IMR-90 (cell line): ENCODE measurements at regions not wholly inside any gene's neighbourhood (a gene's known extent, or its start where the extent isn't known, plus 50 kb on each side); places are given as distances from the start of the nearest gene placed in this dataset.

ENCODE experiments used
- ATAC-seq: fragments of 200-7000 bp; cut with Tn5 transposase; 2 replicates; pipeline ENCODE4 v1.9.1; 2020; ENCODE audit warnings: low read depth, mild to moderate bottlenecking, moderate library complexity
- BruUV-seq: library from RNA; stranded (reverse); fragments of 400-500 nt; replicated peaks from 2 replicates; lab custom pipeline; 2021; lab: Mats Ljungman, UMichigan
- CTCF ChIA-PET: fragments of 300-600 bp; formaldehyde crosslinking; extraction: SDS; loops from one replicate; lab custom pipeline; 2021; ENCODE audit warnings: antibody characterized with exemption; lab: Yijun Ruan, JAX
- POLR2A ChIA-PET: fragments of 300-600 bp; sonication (Branson Sonifier 250); formaldehyde crosslinking; loops from one replicate; lab custom pipeline; 2022; ENCODE audit warnings: antibody characterized with exemption; ENCODE audit not compliant: unreplicated experiment; lab: Charles Lee
- DNase-seq: peaks from one replicate; pipeline ENCODE4 v3.0.0; 2013
- H2AFZ ChIP-seq: replicated peaks from 2 replicates; pipeline ENCODE3; 2013; ENCODE audit warnings: low read length, mild to moderate bottlenecking; ENCODE audit not compliant: poor library complexity
- H2AK5ac ChIP-seq: 2 replicates; pipeline ENCODE4 v1.6.1; 2013; ENCODE audit warnings: low read depth, low read length, inconsistent platforms
- H2AK9ac ChIP-seq: replicated peaks from 2 replicates; pipeline ENCODE3; 2013; ENCODE audit warnings: mild to moderate bottlenecking, low read depth, low read length, moderate library complexity; ENCODE audit not compliant: poor library complexity
- H2BK120ac ChIP-seq: 2 replicates; pipeline ENCODE4 v1.6.1; 2013; ENCODE audit warnings: low read depth, low read length, inconsistent platforms
- H2BK15ac ChIP-seq: 3 replicates; pipeline ENCODE4 v1.6.1; 2013; ENCODE audit warnings: low read depth, low read length, inconsistent platforms
- H2BK20ac ChIP-seq: 2 replicates; pipeline ENCODE4 v1.6.1; 2013; ENCODE audit warnings: low read depth, mild to moderate bottlenecking, inconsistent platforms, low read length, moderate library complexity
- H2BK5ac ChIP-seq: 2 replicates; pipeline ENCODE4 v1.6.1; 2013; ENCODE audit warnings: mild to moderate bottlenecking, low read depth, low read length, inconsistent platforms; ENCODE audit not compliant: poor library complexity, severe bottlenecking
- H3K14ac ChIP-seq: replicated peaks from 2 replicates; pipeline ENCODE4 v1.6.1; 2013; ENCODE audit warnings: low read depth, low read length, inconsistent platforms
- H3K18ac ChIP-seq: 2 replicates; pipeline ENCODE4 v1.6.1; 2013; ENCODE audit warnings: low read depth, low read length, control low read depth
- H3K23ac ChIP-seq: 2 replicates; pipeline ENCODE4 v1.6.1; 2013; ENCODE audit warnings: low read depth, low read length, inconsistent platforms
- H3K27ac ChIP-seq: 2 replicates; pipeline ENCODE4 v1.5.1; 2013; ENCODE audit warnings: mild to moderate bottlenecking, control low read depth, low read length; ENCODE audit not compliant: insufficient read depth
- H3K27me3 ChIP-seq: 2 replicates; pipeline ENCODE4 v1.6.1; 2013; ENCODE audit warnings: low read length; ENCODE audit not compliant: control insufficient read depth, insufficient read depth
- H3K36me3 ChIP-seq: 2 replicates; pipeline ENCODE4 v1.6.1; 2013; ENCODE audit warnings: low read length, mixed read lengths; ENCODE audit not compliant: control insufficient read depth, insufficient read depth
- H3K4ac ChIP-seq: 2 replicates; pipeline ENCODE4 v1.6.1; 2013; ENCODE audit warnings: low read depth, low read length, inconsistent platforms
- H3K4me1 ChIP-seq: 2 replicates; pipeline ENCODE4 v1.6.1; 2013; ENCODE audit warnings: low read length, mixed read lengths; ENCODE audit not compliant: control insufficient read depth, insufficient read depth
- H3K4me2 ChIP-seq: 2 replicates; pipeline ENCODE4 v1.6.1; 2013; ENCODE audit warnings: low read depth, mild to moderate bottlenecking, control low read depth, low read length, moderate library complexity
- H3K4me3 ChIP-seq: 2 replicates; pipeline ENCODE4 v1.5.1; 2013; ENCODE audit warnings: low read depth, mild to moderate bottlenecking, control low read depth, low read length, moderate library complexity; ENCODE audit not compliant: insufficient read depth
- H3K56ac ChIP-seq: 2 replicates; pipeline ENCODE4 v1.6.1; 2013; ENCODE audit warnings: low read length, inconsistent platforms; ENCODE audit not compliant: insufficient read depth; ENCODE audit errors: extremely low read depth
- H3K79me1 ChIP-seq, 2 experiments: 2 replicates each; pipeline ENCODE4 v1.6.1; 2013; ENCODE audit warnings: low read length in 2 of 2, inconsistent platforms in 1 of 2, low read depth in 1 of 2
- H3K9ac ChIP-seq: 2 replicates; pipeline ENCODE4 v1.6.1; 2013; ENCODE audit warnings: low read depth, low read length, control low read depth
- H3K9me1 ChIP-seq: 2 replicates; pipeline ENCODE4 v1.6.1; 2013; ENCODE audit warnings: low read length, inconsistent platforms; ENCODE audit not compliant: insufficient read depth
- H3K9me3 ChIP-seq: 2 replicates; pipeline ENCODE4 v1.6.1; 2013; ENCODE audit warnings: low read length; ENCODE audit not compliant: control insufficient read depth, insufficient read depth
- H4K20me1 ChIP-seq: 2 replicates; pipeline ENCODE4 v1.6.1; 2013; ENCODE audit warnings: low read length, inconsistent platforms; ENCODE audit not compliant: insufficient read depth
- H4K5ac ChIP-seq: 2 replicates; pipeline ENCODE4 v1.6.1; 2013; ENCODE audit warnings: mild to moderate bottlenecking, low read depth, low read length, control low read depth
- H4K8ac ChIP-seq, 2 experiments: 2 replicates each; pipeline ENCODE4 v1.6.1; 2013; ENCODE audit warnings: low read depth in 2 of 2, low read length in 2 of 2, control low read depth in 1 of 2, inconsistent platforms in 1 of 2
- H4K91ac ChIP-seq: 2 replicates; pipeline ENCODE4 v1.6.1; 2013; ENCODE audit warnings: low read depth, low read length, inconsistent platforms; ENCODE audit not compliant: insufficient read depth
- NFE2L2 ChIP-seq: fragments of 150-350 bp; IDR thresholded peaks from 2 replicates; pipeline ENCODE4 v1.6.1; 2016; ENCODE audit warnings: low read depth, mild to moderate bottlenecking, low read length
- WGBS, 2 experiments: methylation state at CpG; one replicate each; pipeline versions ENCODE4 v1.1.5 to v1.1.7; 2013; ENCODE audit warnings: missing lambda C conversion rate in 2 of 2; ENCODE audit not compliant: insufficient read length in 1 of 2; ENCODE audit errors: extremely low coverage in 2 of 2; 5-methylcytosine and 5-hydroxymethylcytosine counted together
- dilution Hi-C: fragments of 300-500 bp; cut with HindIII; formaldehyde crosslinking; loops from one replicate; pipeline ENCODE4 v1.14.3; 2018; ENCODE audit warnings: low sequenced_read_pairs; ENCODE audit not compliant: unreplicated experiment
- in situ Hi-C: fragments of 300-500 bp; cut with MboI; formaldehyde crosslinking; loops from 3 replicates; pipeline ENCODE4 v1.14.3; 2019; ENCODE audit warnings: low sequenced_read_pairs, inconsistent platforms, mixed read lengths
- intact Hi-C: fragments of 100-400 bp; cut with micrococcal nuclease; formaldehyde crosslinking; loops from 2 replicates; pipeline ENCODE4 v1.10.0; 2022
- TF ChIP-seq, protein P1 (sequence below): fragments of 150-350 bp; IDR thresholded peaks from 2 replicates; pipeline ENCODE4 v1.6.1; 2016; ENCODE audit warnings: low read depth, mild to moderate bottlenecking, low read length, moderate library complexity, borderline replicate concordance

DNA sequence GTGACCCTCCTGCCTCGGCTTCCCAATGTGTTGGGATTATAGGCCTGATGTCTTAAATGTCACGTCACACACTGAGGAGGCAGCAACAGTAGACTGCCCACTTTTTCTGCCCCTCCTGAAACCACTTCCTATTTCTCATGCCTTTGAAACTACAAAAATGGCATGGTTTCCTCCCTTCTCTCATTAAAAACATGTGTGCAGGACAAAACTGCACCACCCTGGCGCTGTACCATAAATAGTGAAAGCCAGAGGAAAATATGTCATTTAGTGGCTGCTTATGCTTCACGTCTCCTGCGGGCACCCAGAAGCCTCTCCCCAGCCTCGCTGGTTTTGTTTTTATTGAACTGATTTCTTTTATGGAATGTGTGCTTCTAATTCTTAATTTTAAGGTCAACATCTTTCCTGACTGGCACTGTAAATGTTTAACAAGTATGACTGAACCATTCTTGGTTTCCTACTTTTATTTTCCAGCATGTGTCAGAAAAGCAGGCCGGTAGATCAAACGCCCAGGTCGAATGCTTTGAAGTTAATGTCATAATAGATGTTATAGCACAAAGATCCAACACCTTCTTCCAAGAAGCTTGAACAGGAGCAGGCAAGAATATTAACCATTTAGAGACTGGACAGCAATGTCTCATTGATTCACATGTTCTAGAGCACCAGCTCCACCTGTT, 59.6 kb upstream of the C1orf87 start:
- dilution Hi-C loops, result no loop called here
- peak overlapping the region; percentile 35; the same call in 1 of the 2 replicates for H3K56ac ChIP-seq
- intact Hi-C loops, result loop anchor here (2.0 kb wide), 1 partner anchor 64 kb away; no protein-coding TSS in a partner anchor
- H3K4me3 ChIP-seq, result no peak overlapping the region
- H3K27ac ChIP-seq, result no peak overlapping the region
- no peak overlapping the region for H4K8ac ChIP-seq
- no peak overlapping the region; the same call in 1 of the 2 replicates for H2BK20ac ChIP-seq
- no peaks in the 10 kb centered on the region for H3K27me3 ChIP-seq
- H3K4ac ChIP-seq, result no peak overlapping the region
- H2BK15ac ChIP-seq, result no peak overlapping the region
- H3K9me3 ChIP-seq, result no peaks in the 10 kb centered on the region
- no peaks in the 10 kb centered on the region for H3K79me1 ChIP-seq
- DNase-seq, result peak; percentile 50
- H3K4me2 ChIP-seq, result no peak overlapping the region
- no peak overlapping the region for H3K18ac ChIP-seq
- in situ Hi-C loops, result no loop called here
- TF ChIP-seq, protein P1, sequence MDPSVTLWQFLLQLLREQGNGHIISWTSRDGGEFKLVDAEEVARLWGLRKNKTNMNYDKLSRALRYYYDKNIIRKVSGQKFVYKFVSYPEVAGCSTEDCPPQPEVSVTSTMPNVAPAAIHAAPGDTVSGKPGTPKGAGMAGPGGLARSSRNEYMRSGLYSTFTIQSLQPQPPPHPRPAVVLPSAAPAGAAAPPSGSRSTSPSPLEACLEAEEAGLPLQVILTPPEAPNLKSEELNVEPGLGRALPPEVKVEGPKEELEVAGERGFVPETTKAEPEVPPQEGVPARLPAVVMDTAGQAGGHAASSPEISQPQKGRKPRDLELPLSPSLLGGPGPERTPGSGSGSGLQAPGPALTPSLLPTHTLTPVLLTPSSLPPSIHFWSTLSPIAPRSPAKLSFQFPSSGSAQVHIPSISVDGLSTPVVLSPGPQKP, result no peak
- TF ChIP-seq NFE2L2, result no peak
- H3K36me3 ChIP-seq, result no peaks in the 10 kb centered on the region
- WGBS, 2 experiments, result no CpG with 5 or more reads among the region's 9 CpGs
- no peak overlapping the region for H3K23ac ChIP-seq
- H4K20me1 ChIP-seq, result no peaks in the 10 kb centered on the region
- H2AK5ac ChIP-seq, result no peak overlapping the region
- ATAC-seq, result no peak; the same call in 1 of the 2 replicates
- H4K91ac ChIP-seq, result no peak overlapping the region
- H2AK9ac ChIP-seq, result no peak overlapping the region
- H3K9me1 ChIP-seq, result no peaks in the 10 kb centered on the region
- H3K14ac ChIP-seq, result no peak overlapping the region
- H4K5ac ChIP-seq, result no peak overlapping the region
- H3K9ac ChIP-seq, result no peak overlapping the region
- no peak overlapping the region for H2AFZ ChIP-seq
- no peak overlapping the region for H2BK5ac ChIP-seq
- CTCF ChIA-PET, result interaction anchor here (0.6 to 1.1 kb wide), 2 partner anchors 13 to 138 kb away, joined by 3 read pairs; no protein-coding TSS in a partner anchor
- H2BK120ac ChIP-seq, result peak overlapping the region; percentile 34; the same call in 1 of the 2 replicates
- POLR2A ChIA-PET, result no interaction called here
- BruUV-seq, result no TSS peak
- H3K4me1 ChIP-seq, result no peaks in the 10 kb centered on the region
